ENCODE measurements at regions not wholly inside any gene's neighbourhood (a gene's known extent, or its start where the extent isn't known, plus 50 kb on each side); places are given as distances from the start of the nearest gene placed in this dataset.

DNA sequence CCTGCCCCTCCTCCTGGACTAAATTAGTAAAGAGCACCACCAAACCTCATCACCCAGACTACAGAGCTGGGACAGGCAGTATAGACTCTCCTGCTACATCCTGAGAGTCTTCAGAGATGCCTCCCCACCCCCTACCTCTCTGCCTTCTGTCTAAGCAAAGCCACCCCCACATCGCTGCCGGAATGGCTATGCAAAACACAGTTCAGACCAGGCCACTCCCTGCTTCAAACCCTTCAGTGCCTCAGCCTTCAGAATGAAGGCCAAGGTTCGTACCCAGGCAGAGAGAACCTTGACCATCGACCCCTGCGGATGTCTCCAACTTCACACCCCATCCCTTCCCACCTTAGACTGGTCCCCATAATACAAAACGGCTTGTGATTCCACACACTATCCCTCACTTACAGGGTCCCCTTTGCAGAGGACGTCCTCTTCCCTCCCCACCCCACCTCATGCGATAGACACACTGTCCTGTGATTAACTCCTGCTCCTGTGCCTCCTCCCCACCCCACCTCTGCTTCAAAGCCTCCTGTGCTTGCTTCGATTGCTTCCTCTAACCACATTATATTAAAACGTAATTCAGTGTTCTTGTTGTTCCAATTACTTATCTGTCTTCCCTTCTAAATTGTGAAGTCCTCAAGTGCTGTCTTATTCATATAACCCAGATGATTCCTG lies 175.3 kb downstream of the UACA start:
- TF ChIP-seq CTCF (IDR thresholded peaks at IDR 0.05) (no peak), POLR2A (IDR thresholded peaks at IDR 0.05) (no peak)
